ENCODE measurements at regions not wholly inside any gene's neighbourhood (a gene's known extent, or its start where the extent isn't known, plus 50 kb on each side); places are given as distances from the start of the nearest gene placed in this dataset.

GRCh38 chr1:22349362-22350043 lies 102.1 kb upstream of the ZBTB40 start:
- TF ChIP-seq POLR2A (IDR thresholded peaks at IDR 0.05): no peak
- TF ChIP-seq, protein P1, sequence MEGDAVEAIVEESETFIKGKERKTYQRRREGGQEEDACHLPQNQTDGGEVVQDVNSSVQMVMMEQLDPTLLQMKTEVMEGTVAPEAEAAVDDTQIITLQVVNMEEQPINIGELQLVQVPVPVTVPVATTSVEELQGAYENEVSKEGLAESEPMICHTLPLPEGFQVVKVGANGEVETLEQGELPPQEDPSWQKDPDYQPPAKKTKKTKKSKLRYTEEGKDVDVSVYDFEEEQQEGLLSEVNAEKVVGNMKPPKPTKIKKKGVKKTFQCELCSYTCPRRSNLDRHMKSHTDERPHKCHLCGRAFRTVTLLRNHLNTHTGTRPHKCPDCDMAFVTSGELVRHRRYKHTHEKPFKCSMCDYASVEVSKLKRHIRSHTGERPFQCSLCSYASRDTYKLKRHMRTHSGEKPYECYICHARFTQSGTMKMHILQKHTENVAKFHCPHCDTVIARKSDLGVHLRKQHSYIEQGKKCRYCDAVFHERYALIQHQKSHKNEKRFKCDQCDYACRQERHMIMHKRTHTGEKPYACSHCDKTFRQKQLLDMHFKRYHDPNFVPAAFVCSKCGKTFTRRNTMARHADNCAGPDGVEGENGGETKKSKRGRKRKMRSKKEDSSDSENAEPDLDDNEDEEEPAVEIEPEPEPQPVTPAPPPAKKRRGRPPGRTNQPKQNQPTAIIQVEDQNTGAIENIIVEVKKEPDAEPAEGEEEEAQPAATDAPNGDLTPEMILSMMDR (IDR thresholded peaks at IDR 0.05): no peak

All from uterus (tissue), 2 donors.